HFFc6 (cell line): ENCODE measurements at regions not wholly inside any gene's neighbourhood (a gene's known extent, or its start where the extent isn't known, plus 50 kb on each side); places are given as distances from the start of the nearest gene placed in this dataset.
A peak's percentile ranks its signal among the peaks of the same experiment; 100 is the strongest.
"Not testable (repeated sequence)": the region's sequence is repeated elsewhere in the genome, so short reads cannot be mapped to it uniquely, and the experiment has no call there.

ENCODE experiments used
- DNase-seq: peaks from one replicate; pipeline ENCODE4 v3.0.0-alpha.2; 2018
- H3K27ac Mint-ChIP-seq: 2 replicates; pipeline ENCODE4 v1.8.0; 2020; ENCODE audit warnings: mild to moderate bottlenecking, mixed read lengths
- H3K27me3 Mint-ChIP-seq: 2 replicates; pipeline ENCODE4 v1.8.0; 2021; ENCODE audit warnings: mild to moderate bottlenecking, moderate library complexity, mixed read lengths; ENCODE audit not compliant: insufficient read depth
- H3K36me3 Mint-ChIP-seq: 2 replicates; pipeline ENCODE4 v1.8.0; 2021; ENCODE audit warnings: low read depth, mixed read lengths
- H3K4me1 Mint-ChIP-seq: 2 replicates; pipeline ENCODE4 v1.8.0; 2020; ENCODE audit warnings: low read depth, mixed read lengths
- H3K4me3 Mint-ChIP-seq: 2 replicates; pipeline ENCODE4 v1.8.0; 2020; ENCODE audit warnings: mild to moderate bottlenecking, moderate library complexity, mixed read lengths
- H3K9me3 Mint-ChIP-seq: 2 replicates; pipeline ENCODE4 v1.8.0; 2020; ENCODE audit warnings: mild to moderate bottlenecking, mixed read lengths
- TF ChIP-seq, protein P1 (sequence below): fragments of 200-600 bp; sonication (generic); IDR thresholded peaks from 2 replicates; pipeline ENCODE4 v1.5.0; 2021; ENCODE audit warnings: antibody characterized with exemption, mild to moderate bottlenecking

GRCh38 chr1:192462616-192463015 is 113.0 kb upstream of the RGS1 start:
- TF ChIP-seq, protein P1, sequence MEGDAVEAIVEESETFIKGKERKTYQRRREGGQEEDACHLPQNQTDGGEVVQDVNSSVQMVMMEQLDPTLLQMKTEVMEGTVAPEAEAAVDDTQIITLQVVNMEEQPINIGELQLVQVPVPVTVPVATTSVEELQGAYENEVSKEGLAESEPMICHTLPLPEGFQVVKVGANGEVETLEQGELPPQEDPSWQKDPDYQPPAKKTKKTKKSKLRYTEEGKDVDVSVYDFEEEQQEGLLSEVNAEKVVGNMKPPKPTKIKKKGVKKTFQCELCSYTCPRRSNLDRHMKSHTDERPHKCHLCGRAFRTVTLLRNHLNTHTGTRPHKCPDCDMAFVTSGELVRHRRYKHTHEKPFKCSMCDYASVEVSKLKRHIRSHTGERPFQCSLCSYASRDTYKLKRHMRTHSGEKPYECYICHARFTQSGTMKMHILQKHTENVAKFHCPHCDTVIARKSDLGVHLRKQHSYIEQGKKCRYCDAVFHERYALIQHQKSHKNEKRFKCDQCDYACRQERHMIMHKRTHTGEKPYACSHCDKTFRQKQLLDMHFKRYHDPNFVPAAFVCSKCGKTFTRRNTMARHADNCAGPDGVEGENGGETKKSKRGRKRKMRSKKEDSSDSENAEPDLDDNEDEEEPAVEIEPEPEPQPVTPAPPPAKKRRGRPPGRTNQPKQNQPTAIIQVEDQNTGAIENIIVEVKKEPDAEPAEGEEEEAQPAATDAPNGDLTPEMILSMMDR = no peak
- no peak overlapping the region for H3K27ac Mint-ChIP-seq
- no peaks in the 10 kb centered on the region for H3K36me3 Mint-ChIP-seq
- peaks cover 9% of the 10 kb centered on the region for H3K27me3 Mint-ChIP-seq
- no peaks in the 10 kb centered on the region for H3K4me1 Mint-ChIP-seq
- no peaks in the 10 kb centered on the region for H3K9me3 Mint-ChIP-seq
- DNase-seq = no peak
- H3K4me3 Mint-ChIP-seq = no peak overlapping the region

- TF ChIP-seq, protein P1 = no peak
- Mint-ChIP-seq H3K9me3 (no peaks in the 10 kb centered on the region), H3K36me3 (no peaks in the 10 kb centered on the region), H3K4me1 (no peaks in the 10 kb centered on the region), H3K27me3 (peaks cover 9% of the 10 kb centered on the region), H3K27ac (no peak overlapping the region), H3K4me3 (no peak overlapping the region)
- no peak for DNase-seq
Observed at GRCh38 chr1:192463661-192464060, 111.9 kb upstream of the RGS1 start.

GRCh38 chr1:192465221-192465620 is 110.4 kb upstream of the RGS1 start:
- not testable (repeated sequence) for H3K27me3 Mint-ChIP-seq, H3K36me3 Mint-ChIP-seq, H3K9me3 Mint-ChIP-seq, H3K27ac Mint-ChIP-seq, H3K4me1 Mint-ChIP-seq, DNase-seq, H3K4me3 Mint-ChIP-seq

- H3K27ac Mint-ChIP-seq = no peak overlapping the region
- no peak overlapping the region for H3K4me3 Mint-ChIP-seq
- no peaks in the 10 kb centered on the region for H3K4me1 Mint-ChIP-seq
- no peak for DNase-seq
- no peaks in the 10 kb centered on the region for H3K9me3 Mint-ChIP-seq
- no peaks in the 10 kb centered on the region for H3K36me3 Mint-ChIP-seq
- no peaks in the 10 kb centered on the region; the same call in 1 of the 2 replicates for H3K27me3 Mint-ChIP-seq
- TF ChIP-seq, protein P1 = peak; percentile 89
Observed at GRCh38 chr1:192474080-192474683, 101.4 kb upstream of the RGS1 start.

DNA sequence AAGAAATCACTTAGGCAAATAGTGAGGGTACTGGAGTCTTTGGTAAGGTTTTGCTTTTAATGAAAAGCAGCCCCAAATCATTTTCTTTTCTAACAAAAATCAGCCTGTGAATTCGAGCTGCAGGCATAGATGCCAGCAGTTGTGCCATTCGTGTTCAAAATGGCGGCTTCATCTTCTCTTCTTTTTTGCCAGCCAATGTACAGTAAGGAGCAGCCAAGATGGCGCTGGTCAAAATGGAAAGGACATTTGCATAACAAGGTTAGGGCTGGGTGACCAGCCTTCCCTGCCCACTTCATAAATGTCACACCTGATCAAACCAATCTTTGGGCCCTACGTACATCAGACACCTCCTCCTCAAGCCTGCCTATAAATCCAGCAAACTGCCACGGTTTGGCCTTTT is 100.2 kb upstream of the RGS1 start:
- Mint-ChIP-seq H3K27ac (no peak overlapping the region), H3K4me1 (no peaks in the 10 kb centered on the region), H3K4me3 (no peak overlapping the region), H3K27me3 (no peaks in the 10 kb centered on the region), H3K36me3 (no peaks in the 10 kb centered on the region), H3K9me3 (no peaks in the 10 kb centered on the region)
- no peak for DNase-seq
- TF ChIP-seq, protein P1 = no peak

- H3K27ac Mint-ChIP-seq = no peak overlapping the region
- H3K36me3 Mint-ChIP-seq = no peaks in the 10 kb centered on the region
- TF ChIP-seq, protein P1 = no peak
- H3K9me3 Mint-ChIP-seq = no peaks in the 10 kb centered on the region
- no peaks in the 10 kb centered on the region for H3K27me3 Mint-ChIP-seq
- no peaks in the 10 kb centered on the region for H3K4me1 Mint-ChIP-seq
- H3K4me3 Mint-ChIP-seq = no peak overlapping the region
- DNase-seq = no peak
Observed at GRCh38 chr1:192475970-192476369, 99.6 kb upstream of the RGS1 start.
